Fibroblast of lung (primary cell): ENCODE measurements at regions not wholly inside any gene's neighbourhood (a gene's known extent, or its start where the extent isn't known, plus 50 kb on each side); places are given as distances from the start of the nearest gene placed in this dataset.

Experiments used
- DNase-seq, 2 donors: peaks; one replicate each; pipeline versions ENCODE4 v3.0.0 to v3.0.0-alpha.2; 2010; ENCODE audit warnings: low read depth in 2 of 2
- H2AFZ ChIP-seq: 2 replicates; pipeline ENCODE4 v1.5.1; 2012; ENCODE audit warnings: low read length, control low read depth, inconsistent platforms
- H3K27ac ChIP-seq: 2 replicates; pipeline ENCODE4 v1.5.1; 2011; ENCODE audit warnings: low read length, control low read depth; ENCODE audit not compliant: insufficient read depth
- H3K27me3 ChIP-seq: 2 replicates; pipeline ENCODE4 v1.5.1; 2011; ENCODE audit warnings: mild to moderate bottlenecking, low read length; ENCODE audit not compliant: control insufficient read depth, insufficient read depth
- H3K36me3 ChIP-seq: 2 replicates; pipeline ENCODE4 v1.5.1; 2011; ENCODE audit warnings: low read length; ENCODE audit not compliant: control insufficient read depth, insufficient read depth
- H3K4me1 ChIP-seq: 2 replicates; pipeline ENCODE4 v1.5.1; 2011; ENCODE audit warnings: low read length; ENCODE audit not compliant: control insufficient read depth, insufficient read depth; ENCODE audit errors: extremely low read depth
- H3K4me2 ChIP-seq: 2 replicates; pipeline ENCODE4 v1.5.1; 2011; ENCODE audit warnings: low read length, control low read depth; ENCODE audit not compliant: insufficient read depth; ENCODE audit errors: extremely low read depth
- H3K4me3 ChIP-seq, 4 experiments: fragments of 200-600 bp in 1 of 4; sonication (generic) in 1 of 4; replicated peaks in 1 of 4; 2 replicates each; pipeline ENCODE4 v1.5.1; 2011 to 2016; ENCODE audit warnings: low read length in 4 of 4, low read depth in 3 of 4, mild to moderate bottlenecking in 3 of 4, control low read depth in 2 of 4, inconsistent platforms in 1 of 4, mixed read lengths in 1 of 4; ENCODE audit not compliant: insufficient read depth in 1 of 4; ENCODE audit errors: control extremely low read depth in 1 of 4
- H3K79me2 ChIP-seq: 2 replicates; pipeline ENCODE4 v1.5.1; 2012; ENCODE audit warnings: mild to moderate bottlenecking, low read length, inconsistent platforms; ENCODE audit not compliant: control insufficient read depth, insufficient read depth
- H3K9ac ChIP-seq: 2 replicates; pipeline ENCODE4 v1.5.1; 2011; ENCODE audit warnings: mild to moderate bottlenecking, low read length, control low read depth; ENCODE audit not compliant: insufficient read depth
- H3K9me3 ChIP-seq: 2 replicates; pipeline ENCODE4 v1.5.1; 2012; ENCODE audit warnings: low read depth, low read length; ENCODE audit not compliant: control insufficient read depth, insufficient read depth
- H4K20me1 ChIP-seq: 2 replicates; pipeline ENCODE4 v1.5.1; 2011; ENCODE audit warnings: low read length; ENCODE audit not compliant: control insufficient read depth, insufficient read depth; ENCODE audit errors: extremely low read depth
- EZH2 ChIP-seq: IDR thresholded peaks from 2 replicates; pipeline ENCODE4 v1.5.1; 2012; ENCODE audit warnings: low read length, control low read depth, mild to moderate bottlenecking; ENCODE audit errors: missing control alignments
- TF ChIP-seq, protein P1 (sequence below), 2 donors: IDR thresholded peaks in 1 of 2; conservative IDR thresholded peaks in 1 of 2; 1 replicate in 1 of 2; 2 replicates in 1 of 2; pipeline ENCODE4 v1.5.1; 2011 to 2012; ENCODE audit warnings: low read length in 2 of 2, control low read depth in 1 of 2, inconsistent platforms in 1 of 2, low read depth in 1 of 2, mild to moderate bottlenecking in 1 of 2

DNA sequence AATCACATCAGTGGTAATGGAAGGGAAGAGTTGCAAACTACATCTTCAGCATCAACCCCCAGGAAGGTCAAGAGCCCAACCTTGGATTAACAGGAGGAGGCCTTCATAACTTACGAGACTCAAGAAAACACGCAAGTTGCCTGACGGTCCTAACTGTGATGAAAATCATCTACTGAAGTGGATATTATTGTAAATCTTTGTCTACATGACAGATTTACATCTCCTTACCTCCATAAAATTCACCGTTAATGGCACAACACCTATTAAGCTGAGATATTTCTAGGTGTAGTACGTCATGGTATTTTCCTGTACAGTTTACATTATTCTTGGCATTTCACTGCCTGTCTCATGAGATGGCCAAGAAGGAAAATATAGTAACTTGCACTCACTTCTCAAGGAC, 332.0 kb downstream of the NSUN3 start:
- no peaks in the 10 kb centered on the region for H3K36me3 ChIP-seq
- H3K27me3 ChIP-seq = no peaks in the 10 kb centered on the region
- DNase-seq = no peak
- no peak overlapping the region for H3K9ac ChIP-seq
- TF ChIP-seq, protein P1, sequence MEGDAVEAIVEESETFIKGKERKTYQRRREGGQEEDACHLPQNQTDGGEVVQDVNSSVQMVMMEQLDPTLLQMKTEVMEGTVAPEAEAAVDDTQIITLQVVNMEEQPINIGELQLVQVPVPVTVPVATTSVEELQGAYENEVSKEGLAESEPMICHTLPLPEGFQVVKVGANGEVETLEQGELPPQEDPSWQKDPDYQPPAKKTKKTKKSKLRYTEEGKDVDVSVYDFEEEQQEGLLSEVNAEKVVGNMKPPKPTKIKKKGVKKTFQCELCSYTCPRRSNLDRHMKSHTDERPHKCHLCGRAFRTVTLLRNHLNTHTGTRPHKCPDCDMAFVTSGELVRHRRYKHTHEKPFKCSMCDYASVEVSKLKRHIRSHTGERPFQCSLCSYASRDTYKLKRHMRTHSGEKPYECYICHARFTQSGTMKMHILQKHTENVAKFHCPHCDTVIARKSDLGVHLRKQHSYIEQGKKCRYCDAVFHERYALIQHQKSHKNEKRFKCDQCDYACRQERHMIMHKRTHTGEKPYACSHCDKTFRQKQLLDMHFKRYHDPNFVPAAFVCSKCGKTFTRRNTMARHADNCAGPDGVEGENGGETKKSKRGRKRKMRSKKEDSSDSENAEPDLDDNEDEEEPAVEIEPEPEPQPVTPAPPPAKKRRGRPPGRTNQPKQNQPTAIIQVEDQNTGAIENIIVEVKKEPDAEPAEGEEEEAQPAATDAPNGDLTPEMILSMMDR (conservative IDR thresholded peaks at IDR 0.05 in 1 of 2, IDR thresholded peaks at IDR 0.05 in 1 of 2; ENCODE audit: low read depth in 1 of 2, low read length in 2 of 2) = no peak
- TF ChIP-seq EZH2 = no peak
- no peak overlapping the region for H2AFZ ChIP-seq
- H3K4me1 ChIP-seq = no peaks in the 10 kb centered on the region
- no peak overlapping the region for H3K4me2 ChIP-seq
- no peak overlapping the region for H3K27ac ChIP-seq
- H3K79me2 ChIP-seq = no peaks in the 10 kb centered on the region
- H3K4me3 ChIP-seq = no peak overlapping the region
- H3K9me3 ChIP-seq = no peaks in the 10 kb centered on the region
- no peaks in the 10 kb centered on the region for H4K20me1 ChIP-seq

DNA sequence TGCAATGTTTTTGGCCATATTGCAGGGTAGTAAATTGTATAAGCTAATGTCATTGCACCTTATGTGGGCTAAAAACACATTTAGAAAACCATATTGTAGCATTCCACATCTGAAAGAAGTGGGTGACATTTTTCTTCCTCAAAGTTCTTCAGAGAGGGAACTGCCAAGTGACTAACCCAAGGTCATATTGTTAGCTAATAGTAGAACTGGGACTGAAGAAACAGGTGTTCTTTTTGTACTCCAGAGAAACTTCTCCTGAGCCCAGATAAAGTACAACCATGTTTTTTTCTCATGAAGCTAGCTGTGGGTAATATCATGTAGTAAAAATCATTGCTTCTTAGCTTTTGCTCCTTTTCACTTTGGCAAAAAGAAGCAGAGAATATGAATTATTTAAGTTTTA, 333.0 kb downstream of the NSUN3 start:
- H3K27ac ChIP-seq = no peak overlapping the region
- no peaks in the 10 kb centered on the region for H3K27me3 ChIP-seq
- no peaks in the 10 kb centered on the region for H3K9me3 ChIP-seq
- no peaks in the 10 kb centered on the region for H3K4me1 ChIP-seq
- no peak for DNase-seq
- H3K4me3 ChIP-seq = no peak overlapping the region
- no peaks in the 10 kb centered on the region for H3K79me2 ChIP-seq
- TF ChIP-seq, protein P1 (conservative IDR thresholded peaks at IDR 0.05 in 1 of 2, IDR thresholded peaks at IDR 0.05 in 1 of 2; ENCODE audit: low read depth in 1 of 2, low read length in 2 of 2) = no peak
- TF ChIP-seq EZH2 = no peak
- H3K36me3 ChIP-seq = no peaks in the 10 kb centered on the region
- no peak overlapping the region for H3K9ac ChIP-seq
- H4K20me1 ChIP-seq = no peaks in the 10 kb centered on the region
- no peak overlapping the region for H2AFZ ChIP-seq
- H3K4me2 ChIP-seq = no peak overlapping the region

DNA sequence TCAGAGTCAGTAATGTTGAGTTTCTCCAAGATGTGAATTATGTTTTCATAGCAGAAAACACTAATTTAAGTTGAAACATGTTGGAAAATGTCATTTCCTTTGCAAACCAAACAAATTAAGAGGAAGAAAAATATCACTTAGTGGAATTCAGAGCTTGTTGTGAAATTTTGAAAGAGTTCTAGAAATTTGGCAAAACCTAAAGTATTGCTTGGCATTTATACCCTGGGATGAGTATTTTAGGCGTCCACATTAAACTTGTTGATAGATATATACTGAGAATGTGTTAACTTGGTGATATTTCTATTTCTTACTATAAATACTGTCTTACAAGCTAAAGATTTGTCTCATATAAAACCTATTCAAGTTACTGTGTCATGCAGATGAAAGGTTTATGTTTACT, 335.2 kb downstream of the NSUN3 start:
- Histone ChIP-seq H3K79me2 (no peaks in the 10 kb centered on the region), H3K9ac (no peak overlapping the region), H3K36me3 (no peaks in the 10 kb centered on the region), H3K27ac (no peak overlapping the region), H3K4me2 (no peak overlapping the region), H3K4me3 (no peak overlapping the region), H3K9me3 (no peaks in the 10 kb centered on the region), H3K4me1 (no peaks in the 10 kb centered on the region), H3K27me3 (no peaks in the 10 kb centered on the region), H4K20me1 (no peaks in the 10 kb centered on the region), H2AFZ (no peak overlapping the region)
- no peak for TF ChIP-seq EZH2
- TF ChIP-seq, protein P1 (conservative IDR thresholded peaks at IDR 0.05 in 1 of 2, IDR thresholded peaks at IDR 0.05 in 1 of 2; ENCODE audit: low read depth in 1 of 2, low read length in 2 of 2) = no peak
- no peak for DNase-seq
